ENCODE measurements at regions not wholly inside any gene's neighbourhood (a gene's known extent, or its start where the extent isn't known, plus 50 kb on each side); places are given as distances from the start of the nearest gene placed in this dataset.

- H3K27me3 Mint-ChIP-seq (ENCODE audit: low read depth), result peaks cover 6% of the 10 kb centered on the region
- H3K27ac Mint-ChIP-seq (ENCODE audit: unreplicated experiment), result no peak overlapping the region
- H3K36me3 Mint-ChIP-seq (ENCODE audit: low read depth), result no peaks in the 10 kb centered on the region
- no peak for DNase-seq (ENCODE audit: low spot score)
- peaks cover 3% of the 10 kb centered on the region for H3K4me1 Mint-ChIP-seq (ENCODE audit: low read depth)
- TF ChIP-seq CTCF (IDR thresholded peaks at IDR 0.05), result no peak
- no peak overlapping the region for H3K4me3 Mint-ChIP-seq (ENCODE audit: unreplicated experiment)
- peaks cover 7% of the 10 kb centered on the region for H3K9me3 Mint-ChIP-seq (ENCODE audit: low read depth)
Observed at GRCh38 chr3:103803787-103804186, 1369.0 kb downstream of the ZPLD1 start.

GRCh38 chr3:103810167-103810566 is 1375.4 kb downstream of the ZPLD1 start:
- Mint-ChIP-seq H3K27ac (ENCODE audit: unreplicated experiment) (no peak overlapping the region), H3K36me3 (ENCODE audit: low read depth) (no peaks in the 10 kb centered on the region), H3K27me3 (ENCODE audit: low read depth) (no peaks in the 10 kb centered on the region), H3K9me3 (ENCODE audit: low read depth) (peaks cover 31% of the 10 kb centered on the region), H3K4me1 (ENCODE audit: low read depth) (no peaks in the 10 kb centered on the region), H3K4me3 (ENCODE audit: unreplicated experiment) (no peak overlapping the region)
- TF ChIP-seq CTCF (IDR thresholded peaks at IDR 0.05), result no peak
- no peak for DNase-seq (ENCODE audit: low spot score)

DNA sequence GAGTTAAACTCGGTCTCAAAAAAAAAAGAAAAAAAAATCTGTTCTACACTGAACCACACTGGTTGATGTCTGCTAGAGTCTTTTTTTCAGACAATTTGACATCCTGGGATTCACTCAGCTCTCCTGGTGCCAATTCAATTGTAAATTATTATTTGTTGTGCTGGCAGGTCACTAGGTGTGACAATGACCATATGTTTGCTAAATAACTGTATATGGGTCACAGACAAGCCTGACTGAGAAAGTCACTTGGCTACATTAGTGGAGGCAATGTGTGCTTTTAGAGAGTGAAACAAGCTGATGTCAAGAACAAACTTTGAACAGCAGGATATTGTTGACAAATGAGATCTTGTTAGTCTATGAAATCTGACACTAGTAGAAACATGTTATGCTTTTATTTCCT is 1379.1 kb downstream of the ZPLD1 start:
- H3K4me1 Mint-ChIP-seq (ENCODE audit: low read depth), result no peaks in the 10 kb centered on the region
- no peak overlapping the region for H3K27ac Mint-ChIP-seq (ENCODE audit: unreplicated experiment)
- no peaks in the 10 kb centered on the region for H3K36me3 Mint-ChIP-seq (ENCODE audit: low read depth)
- no peak overlapping the region for H3K4me3 Mint-ChIP-seq (ENCODE audit: unreplicated experiment)
- peaks cover 3% of the 10 kb centered on the region for H3K27me3 Mint-ChIP-seq (ENCODE audit: low read depth)
- H3K9me3 Mint-ChIP-seq (ENCODE audit: low read depth), result peaks cover 24% of the 10 kb centered on the region
- TF ChIP-seq CTCF (IDR thresholded peaks at IDR 0.05), result no peak
- no peak for DNase-seq (ENCODE audit: low spot score)

GRCh38 chr3:103818398-103818797 is 1383.6 kb downstream of the ZPLD1 start:
- no peak overlapping the region for H3K27ac Mint-ChIP-seq (ENCODE audit: unreplicated experiment)
- no peak for TF ChIP-seq CTCF (IDR thresholded peaks at IDR 0.05)
- no peaks in the 10 kb centered on the region for H3K4me1 Mint-ChIP-seq (ENCODE audit: low read depth)
- H3K4me3 Mint-ChIP-seq (ENCODE audit: unreplicated experiment), result no peak overlapping the region
- H3K27me3 Mint-ChIP-seq (ENCODE audit: low read depth), result peaks cover 3% of the 10 kb centered on the region
- no peak for DNase-seq (ENCODE audit: low spot score)
- peaks cover 2% of the 10 kb centered on the region for H3K9me3 Mint-ChIP-seq (ENCODE audit: low read depth)
- H3K36me3 Mint-ChIP-seq (ENCODE audit: low read depth), result no peaks in the 10 kb centered on the region

DNA sequence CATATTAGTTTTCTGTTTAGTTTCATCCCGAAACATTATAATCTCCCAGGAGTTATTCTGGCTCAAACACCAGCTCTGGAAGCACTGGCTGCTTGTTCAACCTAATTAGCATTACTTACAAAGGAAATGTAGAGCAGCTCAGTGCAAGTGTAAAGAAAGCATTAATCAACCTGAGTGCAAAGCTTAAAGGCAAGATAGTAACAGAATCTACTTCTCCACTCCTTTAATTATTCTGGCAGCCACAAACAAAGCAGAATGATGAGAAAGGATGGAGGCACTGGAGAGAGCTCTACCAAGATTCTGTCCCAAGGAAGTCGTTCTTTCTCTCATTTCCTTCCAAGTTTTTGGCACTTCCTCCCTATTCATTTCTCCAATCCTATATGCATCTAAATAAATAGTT is 1384.0 kb downstream of the ZPLD1 start:
- no peak overlapping the region for H3K4me3 Mint-ChIP-seq (ENCODE audit: unreplicated experiment)
- no peak overlapping the region for H3K27ac Mint-ChIP-seq (ENCODE audit: unreplicated experiment)
- TF ChIP-seq CTCF (IDR thresholded peaks at IDR 0.05), result no peak
- no peak for DNase-seq (ENCODE audit: low spot score)
- peaks cover 3% of the 10 kb centered on the region for H3K27me3 Mint-ChIP-seq (ENCODE audit: low read depth)
- H3K4me1 Mint-ChIP-seq (ENCODE audit: low read depth), result no peaks in the 10 kb centered on the region
- H3K36me3 Mint-ChIP-seq (ENCODE audit: low read depth), result no peaks in the 10 kb centered on the region
- peaks cover 2% of the 10 kb centered on the region for H3K9me3 Mint-ChIP-seq (ENCODE audit: low read depth)
